PC-9 (cell line): ENCODE measurements at regions not wholly inside any gene's neighbourhood (a gene's known extent, or its start where the extent isn't known, plus 50 kb on each side); places are given as distances from the start of the nearest gene placed in this dataset.

Source experiments
- BruUV-seq: library from RNA; stranded (reverse); fragments of 400-500 nt; replicated peaks from 2 replicates; lab custom pipeline; 2021; lab: Mats Ljungman, UMichigan
- CTCF ChIA-PET: fragments of 300-600 bp; sonication (Branson Sonifier 250); formaldehyde crosslinking; loops from one replicate; lab custom pipeline; 2022; ENCODE audit warnings: antibody characterized with exemption; lab: Charles Lee
- POLR2A ChIA-PET: fragments of 300-600 bp; sonication (Branson Sonifier 250); formaldehyde crosslinking; loops from one replicate; lab custom pipeline; 2022; ENCODE audit warnings: antibody characterized with exemption; ENCODE audit not compliant: unreplicated experiment; lab: Charles Lee
- DNase-seq, 2 experiments: peaks; one replicate each; pipeline versions ENCODE4 v3.0.0 to v3.0.0-alpha.2; 2015 to 2022; ENCODE audit warnings: mixed read lengths in 1 of 2
- H2AFZ ChIP-seq: fragments of 200-600 bp; sonication (generic); 2 replicates; pipeline ENCODE4 v1.8.1; 2017; ENCODE audit warnings: antibody characterized with exemption
- H3F3A ChIP-seq: fragments of 200-600 bp; sonication (generic); 2 replicates; pipeline ENCODE4 v1.8.1; 2017; ENCODE audit warnings: antibody characterized with exemption, mild to moderate bottlenecking, low read depth; ENCODE audit not compliant: insufficient read depth
- H3K27ac ChIP-seq: fragments of 200-600 bp; sonication (generic); 2 replicates; pipeline ENCODE4 v1.6.1; 2016; ENCODE audit warnings: mixed run types
- H3K27me3 ChIP-seq: fragments of 200-600 bp; sonication (generic); 2 replicates; pipeline ENCODE4 v1.6.1; 2016; ENCODE audit warnings: low read depth, mixed run types; ENCODE audit not compliant: insufficient read depth
- H3K36me3 ChIP-seq: fragments of 200-600 bp; sonication (generic); 2 replicates; pipeline ENCODE4 v1.6.1; 2016; ENCODE audit warnings: low read depth, mixed run types
- H3K4me1 ChIP-seq: fragments of 200-600 bp; sonication (generic); replicated peaks from 2 replicates; pipeline ENCODE4 v1.6.1; 2016; ENCODE audit warnings: mixed run types; ENCODE audit not compliant: insufficient read depth
- H3K4me2 ChIP-seq: fragments of 200-600 bp; sonication (generic); 2 replicates; pipeline ENCODE4 v1.6.1; 2017; ENCODE audit warnings: mixed run types
- H3K4me3 ChIP-seq: fragments of 200-600 bp; sonication (generic); 2 replicates; pipeline ENCODE4 v1.6.1; 2016; ENCODE audit warnings: mixed run types
- H3K79me2 ChIP-seq: fragments of 200-600 bp; sonication (generic); 2 replicates; pipeline ENCODE4 v1.6.1; 2017; ENCODE audit warnings: low read depth, mixed run types
- H3K9me2 ChIP-seq: fragments of 200-600 bp; sonication (generic); 2 replicates; pipeline ENCODE4 v1.8.1; 2017; ENCODE audit warnings: mild to moderate bottlenecking; ENCODE audit not compliant: insufficient read depth
- H3K9me3 ChIP-seq: fragments of 200-600 bp; sonication (generic); 2 replicates; pipeline ENCODE4 v1.8.1; 2016; ENCODE audit warnings: low read depth; ENCODE audit not compliant: insufficient read depth
- H4K20me1 ChIP-seq: fragments of 200-600 bp; sonication (generic); 2 replicates; pipeline ENCODE4 v1.8.1; 2017; ENCODE audit not compliant: insufficient read depth
- EZH2 ChIP-seq: fragments of 200-600 bp; sonication (generic); IDR thresholded peaks from 2 replicates; pipeline ENCODE4 v1.8.0; 2017; ENCODE audit warnings: antibody characterized with exemption, low read depth
- intact Hi-C: fragments of 100-400 bp; cut with micrococcal nuclease; formaldehyde crosslinking; loops from one replicate; pipeline ENCODE4 v1.10.0; 2022; ENCODE audit not compliant: unreplicated experiment
- TF ChIP-seq, protein P1 (sequence below): fragments of 200-600 bp; sonication (generic); conservative IDR thresholded peaks from 2 replicates; pipeline ENCODE4 v1.6.1; 2017; ENCODE audit warnings: mixed run types, antibody characterized with exemption, mild to moderate bottlenecking, moderate library complexity

DNA sequence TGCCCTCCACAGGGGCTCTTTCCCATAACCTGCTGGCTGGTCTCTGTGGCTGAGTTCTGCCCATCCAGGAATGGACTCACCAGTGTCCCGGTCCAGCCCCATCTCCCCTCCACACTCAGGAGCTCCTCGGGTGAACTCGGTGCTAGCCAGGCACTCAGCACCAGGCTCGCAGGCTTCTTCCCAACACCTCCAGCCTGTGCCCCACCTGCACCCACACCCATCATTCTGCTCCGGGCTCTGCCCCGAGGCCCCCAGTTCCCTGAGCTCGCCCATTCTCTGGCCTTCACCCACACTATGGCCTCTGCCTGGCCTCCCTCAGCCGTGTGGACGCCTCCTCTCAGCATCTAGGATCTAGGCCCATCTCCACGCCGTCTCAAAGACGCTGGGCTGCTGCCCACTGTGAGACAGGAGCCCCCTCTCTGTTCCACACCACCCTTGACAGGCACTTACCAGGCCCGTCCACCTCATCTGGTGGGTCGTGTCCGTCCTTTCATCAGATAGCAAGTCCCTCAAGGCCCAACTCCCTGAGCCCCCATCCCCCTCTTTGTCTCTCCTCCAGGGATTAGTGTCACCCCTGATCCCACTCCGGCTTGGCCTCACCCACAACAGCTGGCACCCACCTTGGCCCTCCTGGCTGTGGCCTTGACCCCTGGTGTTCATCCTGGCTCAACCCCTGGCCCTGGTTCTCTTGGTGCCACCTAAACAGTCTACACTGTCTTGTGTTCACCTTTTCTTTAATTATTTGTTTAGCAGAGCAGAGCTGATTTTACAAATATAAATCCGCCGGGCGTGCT is 76.0 kb upstream of the FAM20C start:
- ChIA-PET CTCF (no interaction called here), POLR2A (no interaction called here)
- Histone ChIP-seq H4K20me1 (no peaks in the 10 kb centered on the region), H2AFZ (no peak overlapping the region), H3K9me3 (peaks cover 31% of the 10 kb centered on the region), H3K9me2 (no peaks in the 10 kb centered on the region), H3K4me2 (no peak overlapping the region), H3F3A (peaks cover 8% of the 10 kb centered on the region; the same call in 1 of the 2 replicates), H3K27ac (no peak overlapping the region), H3K27me3 (no peaks in the 10 kb centered on the region), H3K4me1 (peaks cover 17% of the 10 kb centered on the region), H3K36me3 (0 out of 2 replicates have a peak, but pooled peaks cover 9% of the 10 kb centered on the region), H3K79me2 (no peaks in the 10 kb centered on the region), H3K4me3 (no peak overlapping the region)
- no TSS peak for BruUV-seq
- intact Hi-C loops, result no loop called here
- TF ChIP-seq, protein P1, sequence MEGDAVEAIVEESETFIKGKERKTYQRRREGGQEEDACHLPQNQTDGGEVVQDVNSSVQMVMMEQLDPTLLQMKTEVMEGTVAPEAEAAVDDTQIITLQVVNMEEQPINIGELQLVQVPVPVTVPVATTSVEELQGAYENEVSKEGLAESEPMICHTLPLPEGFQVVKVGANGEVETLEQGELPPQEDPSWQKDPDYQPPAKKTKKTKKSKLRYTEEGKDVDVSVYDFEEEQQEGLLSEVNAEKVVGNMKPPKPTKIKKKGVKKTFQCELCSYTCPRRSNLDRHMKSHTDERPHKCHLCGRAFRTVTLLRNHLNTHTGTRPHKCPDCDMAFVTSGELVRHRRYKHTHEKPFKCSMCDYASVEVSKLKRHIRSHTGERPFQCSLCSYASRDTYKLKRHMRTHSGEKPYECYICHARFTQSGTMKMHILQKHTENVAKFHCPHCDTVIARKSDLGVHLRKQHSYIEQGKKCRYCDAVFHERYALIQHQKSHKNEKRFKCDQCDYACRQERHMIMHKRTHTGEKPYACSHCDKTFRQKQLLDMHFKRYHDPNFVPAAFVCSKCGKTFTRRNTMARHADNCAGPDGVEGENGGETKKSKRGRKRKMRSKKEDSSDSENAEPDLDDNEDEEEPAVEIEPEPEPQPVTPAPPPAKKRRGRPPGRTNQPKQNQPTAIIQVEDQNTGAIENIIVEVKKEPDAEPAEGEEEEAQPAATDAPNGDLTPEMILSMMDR, result no peak
- no peak for TF ChIP-seq EZH2
- DNase-seq, result no peak

DNA sequence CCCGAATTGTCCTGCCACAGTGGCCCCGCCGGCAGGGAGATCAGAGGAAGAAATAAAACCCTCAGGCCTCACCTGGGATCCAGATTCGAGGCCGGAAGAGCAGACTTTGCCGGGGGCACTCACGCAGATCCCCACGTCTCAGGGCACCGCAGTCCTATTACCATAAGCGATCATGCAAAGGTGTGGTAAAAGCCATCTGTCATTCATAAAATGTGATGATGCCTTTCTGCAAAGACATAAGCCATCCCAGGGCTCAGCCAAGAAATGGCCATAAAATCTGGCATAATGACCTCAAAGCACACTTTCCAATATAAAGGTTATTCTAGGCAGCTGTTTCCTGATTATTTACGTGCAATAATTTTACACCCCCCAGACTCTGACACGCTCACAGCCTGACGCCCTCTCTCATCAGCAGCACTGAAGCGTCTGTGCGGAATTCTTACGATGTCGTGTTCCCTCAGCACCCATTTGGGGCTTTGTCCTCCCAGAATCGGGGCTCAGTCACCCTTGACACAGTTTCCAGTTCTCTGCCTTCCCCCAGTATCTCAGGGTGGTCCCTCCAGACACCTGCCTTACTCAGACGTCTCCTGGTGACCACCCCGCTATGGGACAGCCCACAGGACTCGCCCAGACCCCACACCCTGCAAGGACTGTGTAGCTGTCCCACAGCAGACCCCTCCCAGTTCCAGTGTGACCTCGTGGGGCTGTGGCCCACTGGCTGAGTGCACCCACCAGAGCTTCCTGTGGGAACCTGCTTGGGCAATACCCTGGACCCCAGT is 74.3 kb upstream of the FAM20C start:
- CTCF ChIA-PET, result no interaction called here
- DNase-seq, result no peak
- Histone ChIP-seq H3K4me3 (no peak overlapping the region), H4K20me1 (no peaks in the 10 kb centered on the region), H3K27ac (no peak overlapping the region), H2AFZ (no peak overlapping the region), H3K36me3 (0 out of 2 replicates have a peak, but pooled peaks cover 5% of the 10 kb centered on the region), H3K4me2 (no peak overlapping the region), H3K27me3 (no peaks in the 10 kb centered on the region), H3K79me2 (no peaks in the 10 kb centered on the region), H3F3A (peaks cover 7% of the 10 kb centered on the region; the same call in 1 of the 2 replicates), H3K4me1 (peaks cover 17% of the 10 kb centered on the region), H3K9me3 (peaks cover 16% of the 10 kb centered on the region), H3K9me2 (no peaks in the 10 kb centered on the region)
- POLR2A ChIA-PET, result no interaction called here
- no peak for TF ChIP-seq EZH2
- TF ChIP-seq, protein P1, result no peak
- no TSS peak for BruUV-seq
- intact Hi-C loops, result no loop called here

DNA sequence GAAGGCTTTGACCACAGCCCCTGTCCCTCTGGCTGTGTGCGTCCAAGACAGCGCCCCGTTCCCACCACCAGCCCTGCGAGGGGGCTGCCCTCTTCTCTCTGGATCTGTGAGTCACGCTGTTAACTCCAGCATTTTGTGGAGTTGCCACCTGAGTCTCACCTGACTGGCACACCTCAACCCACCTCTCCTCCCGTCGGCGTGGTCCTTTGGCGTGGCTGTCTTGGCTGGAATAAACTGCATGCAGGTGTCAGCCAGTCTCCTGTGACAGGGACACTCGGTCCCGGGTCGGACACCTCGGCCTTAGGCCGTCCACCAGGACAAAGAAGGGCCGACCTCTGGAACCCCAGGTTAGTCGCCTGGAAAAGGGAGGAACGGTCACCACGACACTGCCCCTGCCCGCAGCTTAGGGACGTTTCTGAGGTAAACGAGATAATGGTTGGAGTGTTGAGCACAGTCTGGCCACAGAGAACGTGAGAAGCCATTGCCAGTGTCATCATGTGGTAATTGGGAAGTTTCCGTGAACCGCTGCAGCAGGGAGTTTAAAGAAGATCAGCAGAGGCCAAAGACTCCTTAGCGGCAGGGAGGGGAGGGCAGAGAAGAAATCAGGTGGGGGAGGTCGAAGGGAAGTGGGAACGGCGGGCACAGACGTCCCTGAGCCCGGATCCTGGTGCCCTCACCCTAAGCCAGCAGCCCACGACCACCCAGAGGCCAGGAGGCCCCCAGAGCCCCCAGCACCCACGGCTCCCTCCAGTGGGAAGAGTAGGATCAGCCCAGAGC is 73.6 kb upstream of the FAM20C start:
- intact Hi-C loops, result no loop called here
- POLR2A ChIA-PET, result no interaction called here

More for the DNA sequence above, 73.6 kb upstream of the FAM20C start:
- Histone ChIP-seq H3K79me2 (no peaks in the 10 kb centered on the region), H3K36me3 (no peaks in the 10 kb centered on the region), H3K27me3 (no peaks in the 10 kb centered on the region), H2AFZ (no peak overlapping the region), H3K4me2 (no peak overlapping the region), H3K4me1 (peaks cover 17% of the 10 kb centered on the region), H4K20me1 (no peaks in the 10 kb centered on the region), H3F3A (peaks cover 7% of the 10 kb centered on the region; the same call in 1 of the 2 replicates), H3K9me3 (peaks cover 9% of the 10 kb centered on the region), H3K9me2 (no peaks in the 10 kb centered on the region), H3K4me3 (no peak overlapping the region), H3K27ac (no peak overlapping the region)
- CTCF ChIA-PET, result no interaction called here
- no peak for DNase-seq
- TF ChIP-seq EZH2, result no peak
- TF ChIP-seq, protein P1, result no peak
- BruUV-seq, result no TSS peak
